ENCODE measurements at regions not wholly inside any gene's neighbourhood (a gene's known extent, or its start where the extent isn't known, plus 50 kb on each side); places are given as distances from the start of the nearest gene placed in this dataset.

DNA sequence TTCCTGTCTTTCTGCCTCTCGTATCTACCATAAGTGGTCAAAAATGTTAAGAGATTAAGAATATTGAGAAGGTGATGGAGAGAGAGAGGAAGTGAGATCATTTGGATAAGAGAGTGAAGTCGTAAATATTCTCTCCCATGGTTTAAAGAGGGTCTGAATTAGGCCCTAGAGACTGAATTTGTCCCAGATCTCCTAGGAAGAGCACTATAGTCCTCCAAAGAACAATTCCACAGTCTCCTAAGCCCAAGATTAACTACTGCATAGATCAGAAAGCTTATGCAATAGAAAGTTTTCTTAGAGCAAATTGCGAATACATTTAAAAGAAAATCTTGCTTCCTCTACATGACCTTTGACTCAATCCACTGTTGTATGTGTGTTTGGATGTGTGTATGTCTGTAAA, 598.8 kb downstream of the TUSC7 start:
- TF ChIP-seq HDGF (IDR thresholded peaks at IDR 0.05; ENCODE audit: borderline replicate concordance) (no peak), ZNF384 (IDR thresholded peaks at IDR 0.05) (no peak), ELF4 (IDR thresholded peaks at IDR 0.05) (no peak), BHLHE40 (IDR thresholded peaks at IDR 0.05; ENCODE audit: borderline replicate concordance) (no peak), SUZ12 (IDR thresholded peaks at IDR 0.05) (no peak), SP1 (IDR thresholded peaks at IDR 0.05) (no peak), CTBP1 (IDR thresholded peaks at IDR 0.05; ENCODE audit: borderline replicate concordance) (no peak)
